CD4-positive, alpha-beta T cell treated with Interleukin-12 subunit alpha and Interleukin-12 subunit beta, for 1 hour (primary cell): ENCODE measurements at regions not wholly inside any gene's neighbourhood (a gene's known extent, or its start where the extent isn't known, plus 50 kb on each side); places are given as distances from the start of the nearest gene placed in this dataset.

Source experiments
- DNase-seq: peaks from one replicate; pipeline ENCODE4 v3.0.0-alpha.2; 2020

DNA sequence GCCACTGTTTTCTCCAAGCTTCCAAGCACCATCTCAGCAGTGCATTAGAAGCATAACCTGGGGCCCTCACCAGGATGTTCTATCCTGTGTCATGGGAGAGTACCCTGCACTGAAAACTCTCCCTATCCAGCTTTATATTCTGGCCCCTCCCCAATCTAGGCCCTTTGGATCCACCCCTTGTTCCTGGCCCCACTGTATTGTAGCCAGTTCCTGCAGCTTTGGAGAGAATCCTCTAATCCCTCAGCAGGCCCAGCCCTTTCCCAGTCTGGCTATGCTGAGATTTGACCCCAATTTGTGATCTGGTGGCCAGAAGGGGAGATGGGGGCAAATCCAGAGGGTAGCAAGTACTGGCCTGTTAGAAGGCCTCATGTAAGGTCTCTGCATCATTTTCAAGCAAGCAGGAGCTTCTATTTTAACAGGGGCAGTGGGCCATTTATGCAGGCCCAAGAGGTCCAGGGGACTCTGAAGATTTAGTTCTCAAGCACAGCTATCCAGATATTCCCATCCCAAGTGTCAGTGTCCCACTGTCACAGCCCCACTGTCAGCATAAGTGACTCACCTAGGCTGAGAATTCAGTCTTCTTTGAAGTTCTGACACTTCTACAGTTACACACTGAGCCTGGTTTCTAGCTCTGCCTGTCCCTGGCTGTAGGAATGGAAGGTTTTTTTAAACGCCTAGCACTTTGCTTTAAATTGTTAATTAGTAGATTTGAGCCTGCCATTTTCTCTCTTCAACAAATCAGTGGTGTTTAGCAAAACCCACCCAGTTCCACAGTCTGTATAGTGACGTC lies 589.5 kb upstream of the CADM1 start:
- DNase-seq: no peak

DNA sequence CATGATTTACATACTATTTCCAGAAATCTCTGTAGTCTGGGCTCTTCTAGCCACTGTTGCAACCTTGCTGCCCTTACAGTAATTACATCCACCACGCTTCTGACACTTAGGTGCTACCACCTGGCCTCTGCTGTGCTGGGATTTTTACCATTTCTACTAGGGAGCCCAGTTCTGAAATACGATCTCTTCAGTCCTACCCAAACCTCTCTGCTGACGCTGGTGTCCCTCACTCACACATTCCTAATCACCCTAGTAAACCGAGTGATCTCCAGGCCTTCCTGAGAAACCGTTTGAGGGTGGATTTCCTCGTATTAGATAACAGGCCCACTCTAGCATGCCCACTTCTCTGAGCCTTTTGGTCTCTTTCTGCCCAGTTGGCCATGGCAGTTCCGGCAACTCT lies 588.9 kb upstream of the CADM1 start:
- DNase-seq: no peak

DNA sequence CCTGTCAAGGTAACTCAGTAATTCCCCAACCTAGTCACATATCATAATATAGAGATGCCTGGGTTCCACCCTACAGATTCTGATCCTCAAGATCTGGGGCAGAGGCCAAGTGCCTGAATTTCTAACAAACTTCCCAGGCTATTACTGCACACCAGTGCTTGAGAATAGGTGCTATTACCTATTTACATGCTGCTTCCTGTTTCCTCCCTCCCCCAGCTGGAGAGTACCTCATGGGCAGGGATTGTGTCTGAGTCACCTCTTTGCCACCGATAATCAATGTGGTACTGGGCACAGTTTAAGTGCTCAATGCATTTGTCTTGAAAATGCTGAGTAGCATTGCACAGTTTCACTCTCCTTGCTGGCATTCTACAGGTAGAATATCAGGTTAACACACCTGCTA lies 582.2 kb upstream of the CADM1 start:
- no peak for DNase-seq

DNA sequence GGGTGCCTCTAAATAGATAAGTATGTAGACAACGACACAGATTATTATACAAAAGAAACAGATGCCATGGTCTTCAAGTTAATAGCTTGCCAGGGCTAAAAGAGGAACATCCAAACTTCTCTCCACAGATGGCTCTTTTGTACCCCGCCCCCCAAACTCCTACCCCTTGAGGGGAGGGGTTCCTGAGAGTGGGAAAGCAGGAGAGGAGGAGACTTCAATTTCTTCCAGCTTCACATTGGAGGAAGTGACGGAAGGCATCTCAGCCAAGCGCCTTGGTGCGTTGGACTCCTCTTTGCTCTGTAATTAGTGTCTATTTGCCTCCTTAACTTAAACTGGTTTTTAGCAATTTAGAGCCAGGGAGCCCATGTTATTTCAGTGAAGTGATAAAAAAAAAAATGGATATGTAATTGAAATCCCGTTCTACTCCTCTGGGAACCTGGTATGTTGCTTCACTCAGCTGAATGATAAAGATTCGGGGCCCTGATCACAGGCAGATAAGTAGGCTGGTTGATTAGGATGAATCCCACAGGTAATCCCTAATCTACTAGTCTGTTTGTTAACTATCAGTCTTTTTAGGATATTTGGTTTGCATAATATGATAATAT lies 580.9 kb upstream of the CADM1 start:
- no peak for DNase-seq

- DNase-seq: no peak
Measured at GRCh38 chr11:116084511-116084910, 580.3 kb upstream of the CADM1 start.

GRCh38 chr11:116082256-116082655 lies 578.0 kb upstream of the CADM1 start:
- DNase-seq: no peak

GRCh38 chr11:116079580-116079979 lies 575.4 kb upstream of the CADM1 start:
- no peak for DNase-seq

DNA sequence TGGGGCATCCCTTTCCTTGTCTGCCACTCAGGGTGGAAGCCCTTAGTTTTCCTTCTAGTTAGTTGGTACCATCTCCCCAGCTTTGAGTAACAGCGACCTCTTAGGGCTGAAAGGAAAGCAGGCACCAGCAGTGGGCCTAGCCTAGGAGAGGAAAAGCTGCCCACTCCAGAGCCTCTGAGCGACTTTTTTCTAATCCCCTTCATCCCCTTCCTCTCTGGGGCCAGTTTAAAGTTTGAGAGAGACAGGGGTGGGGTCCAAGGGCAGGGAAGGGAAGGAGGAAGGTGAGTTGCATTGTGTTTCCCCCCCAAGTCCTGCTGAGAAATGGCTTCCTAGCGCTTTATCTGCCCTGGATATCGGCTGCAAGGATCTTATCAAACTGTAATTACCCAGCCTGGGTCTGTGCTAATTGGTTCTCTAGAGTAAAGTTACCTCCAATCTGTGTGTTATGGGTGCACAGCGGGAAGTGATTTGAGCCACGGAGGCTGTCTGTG lies 573.9 kb upstream of the CADM1 start:
- DNase-seq: no peak

- DNase-seq: no peak
Measured at GRCh38 chr11:116077092-116077491, 572.9 kb upstream of the CADM1 start.

DNA sequence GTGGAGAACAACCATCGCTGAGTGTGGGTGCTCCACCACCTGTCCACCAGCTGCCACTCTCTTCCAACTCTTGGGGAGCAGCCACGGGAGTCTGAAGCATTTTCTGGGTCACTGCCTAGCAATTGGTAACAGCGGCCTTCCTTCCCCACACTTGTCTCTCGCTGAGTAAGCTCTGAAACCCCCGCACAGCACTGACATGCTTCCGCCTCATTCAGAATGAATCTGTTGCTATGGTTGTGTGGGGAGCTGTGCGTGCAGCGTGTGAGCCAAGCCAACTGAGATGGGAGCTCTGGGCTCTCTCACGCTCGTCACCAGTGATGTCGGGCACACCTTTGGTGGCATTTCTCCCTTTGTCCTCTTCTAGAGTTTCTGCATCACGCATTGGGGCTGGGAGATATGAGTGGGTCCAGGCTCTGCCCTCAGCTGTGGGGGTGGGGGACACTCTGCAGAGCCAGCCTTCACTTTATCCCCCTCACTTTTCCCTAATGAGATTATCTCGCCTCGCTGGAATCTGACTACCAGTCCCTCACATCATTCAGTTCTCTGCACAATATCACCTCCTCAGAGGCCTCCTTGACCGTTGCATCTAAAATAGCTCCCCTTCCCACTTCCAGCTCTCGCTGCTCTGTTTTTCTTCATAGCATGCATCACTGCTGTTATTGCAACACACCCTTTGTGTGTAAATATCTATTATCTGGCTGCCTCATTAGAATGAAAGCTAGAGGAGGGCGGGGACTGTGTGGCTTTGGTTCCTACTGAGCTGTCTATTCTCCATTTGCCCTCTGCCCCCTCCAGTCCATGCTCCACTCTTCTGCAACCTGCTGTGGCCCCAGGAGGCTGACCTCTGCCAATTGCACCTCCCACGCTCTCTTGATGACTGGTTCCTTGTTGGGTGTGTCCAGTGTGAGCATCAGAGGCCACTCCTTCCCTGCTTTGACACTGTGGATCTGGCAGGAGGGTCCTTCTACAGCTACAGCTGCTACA lies 569.9 kb upstream of the CADM1 start:
- no peak for DNase-seq

DNA sequence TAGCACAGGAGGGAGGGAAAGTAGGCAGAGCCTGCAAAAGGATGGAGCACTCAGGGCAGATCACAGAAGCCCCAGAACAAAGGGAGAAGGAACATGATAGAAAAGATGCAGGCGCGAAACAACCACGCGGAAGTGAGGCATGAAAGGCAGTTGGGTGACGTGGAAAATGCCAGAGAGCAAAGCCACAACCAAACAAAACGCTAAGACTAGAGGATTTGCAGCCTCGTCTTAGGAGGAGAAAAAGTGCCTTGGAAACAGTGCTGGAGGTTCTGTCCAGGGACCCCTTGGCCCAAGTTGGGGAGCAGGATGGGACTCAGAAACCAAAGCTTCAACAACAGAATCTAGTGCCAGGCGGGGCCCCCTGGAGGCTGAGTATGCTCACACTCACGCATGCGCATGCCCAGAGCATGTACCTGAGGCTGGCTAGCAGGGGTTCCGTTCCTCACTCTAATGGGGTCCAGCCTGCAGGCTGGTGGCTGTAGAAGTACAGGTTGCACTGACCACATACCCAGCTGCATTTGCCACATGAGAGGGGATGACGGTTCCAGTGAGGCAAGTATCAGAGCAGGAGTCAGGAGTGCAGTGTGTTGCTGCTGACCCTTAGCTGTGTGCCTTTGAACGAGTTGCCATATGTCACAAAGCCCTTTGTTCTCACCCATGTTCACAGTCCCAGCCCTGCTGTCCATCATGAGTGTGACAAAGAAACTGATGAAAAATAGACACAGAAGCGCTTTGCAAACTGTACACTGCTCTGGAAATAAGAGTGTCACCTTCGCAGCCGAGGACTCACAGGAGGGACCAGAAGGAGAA lies 568.6 kb upstream of the CADM1 start:
- no peak for DNase-seq

- no peak for DNase-seq
Measured at GRCh38 chr11:116072133-116072532, 567.9 kb upstream of the CADM1 start.

DNA sequence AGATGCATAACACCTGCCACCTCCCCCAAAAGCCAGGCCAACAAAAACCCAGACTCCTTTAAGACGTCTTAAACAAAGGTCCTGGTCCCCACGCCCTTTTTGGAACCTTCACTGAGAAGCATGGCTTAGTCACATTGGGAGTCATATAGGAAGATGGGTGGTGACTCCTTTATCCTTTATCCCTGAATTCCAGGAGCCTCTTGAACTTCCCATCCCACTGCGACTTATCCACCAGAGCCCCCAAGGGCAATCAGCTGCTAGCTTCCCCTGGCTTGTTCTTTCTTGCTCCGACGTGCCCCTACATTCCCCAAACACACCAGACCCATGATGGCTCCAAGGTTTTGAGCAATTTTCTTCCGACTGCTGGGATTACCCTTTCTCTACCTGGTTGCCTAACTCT lies 567.0 kb upstream of the CADM1 start:
- DNase-seq: no peak

GRCh38 chr11:116070520-116070919 lies 566.3 kb upstream of the CADM1 start:
- no peak for DNase-seq

GRCh38 chr11:116066777-116067176 lies 562.6 kb upstream of the CADM1 start:
- no peak for DNase-seq

DNA sequence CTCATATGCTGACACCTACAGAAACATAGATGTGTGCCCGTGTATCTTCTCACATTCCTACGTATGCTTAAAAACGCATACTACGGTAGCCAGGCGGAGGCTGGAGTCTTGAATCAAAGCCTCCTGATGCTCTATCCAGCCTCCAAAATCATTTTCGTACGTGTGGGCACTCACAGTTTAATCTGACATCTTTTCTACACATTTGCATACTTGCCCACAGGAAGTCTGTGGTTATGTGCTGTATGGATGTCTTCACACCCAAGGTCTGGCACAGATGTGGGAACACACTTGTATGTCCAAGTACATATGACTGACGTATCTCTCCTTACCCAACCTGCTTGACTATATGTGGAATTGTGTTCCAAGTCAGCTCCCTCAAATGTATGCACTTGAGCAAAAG lies 561.8 kb upstream of the CADM1 start:
- DNase-seq: no peak

DNA sequence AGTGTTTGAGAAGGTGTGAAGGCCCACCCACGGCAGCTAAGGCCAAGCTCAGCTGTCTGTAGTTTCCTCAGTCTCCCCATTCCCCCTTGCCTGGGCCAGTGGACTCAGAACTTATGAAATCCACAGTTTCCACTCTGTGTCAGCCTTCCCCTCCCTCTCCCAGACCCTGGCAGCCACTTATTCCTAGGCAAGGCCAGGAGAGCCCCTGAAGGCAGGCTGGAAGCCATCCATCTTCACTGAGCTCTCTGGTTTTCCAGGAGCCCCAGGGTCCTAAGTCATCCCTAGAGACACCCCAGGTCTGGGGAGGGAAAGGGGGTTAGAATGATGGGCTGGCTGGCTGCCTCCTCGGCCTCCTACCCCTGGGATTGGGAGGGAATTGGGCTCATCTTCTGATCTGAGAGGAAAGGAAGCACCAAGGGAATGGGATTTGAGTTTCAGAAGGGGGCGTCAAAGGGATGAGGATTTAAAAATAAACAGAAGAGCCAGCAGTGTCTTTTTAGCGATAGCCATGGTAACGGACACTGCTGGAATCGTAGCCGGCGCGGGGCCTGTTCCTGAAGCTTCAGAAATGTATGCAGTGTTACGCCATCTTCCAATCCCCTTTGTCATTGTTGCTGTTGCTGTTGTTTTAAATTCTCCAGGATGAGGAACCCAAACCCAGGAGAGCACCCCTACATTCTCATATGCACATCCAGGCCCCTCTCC lies 561.1 kb upstream of the CADM1 start:
- DNase-seq: no peak

DNA sequence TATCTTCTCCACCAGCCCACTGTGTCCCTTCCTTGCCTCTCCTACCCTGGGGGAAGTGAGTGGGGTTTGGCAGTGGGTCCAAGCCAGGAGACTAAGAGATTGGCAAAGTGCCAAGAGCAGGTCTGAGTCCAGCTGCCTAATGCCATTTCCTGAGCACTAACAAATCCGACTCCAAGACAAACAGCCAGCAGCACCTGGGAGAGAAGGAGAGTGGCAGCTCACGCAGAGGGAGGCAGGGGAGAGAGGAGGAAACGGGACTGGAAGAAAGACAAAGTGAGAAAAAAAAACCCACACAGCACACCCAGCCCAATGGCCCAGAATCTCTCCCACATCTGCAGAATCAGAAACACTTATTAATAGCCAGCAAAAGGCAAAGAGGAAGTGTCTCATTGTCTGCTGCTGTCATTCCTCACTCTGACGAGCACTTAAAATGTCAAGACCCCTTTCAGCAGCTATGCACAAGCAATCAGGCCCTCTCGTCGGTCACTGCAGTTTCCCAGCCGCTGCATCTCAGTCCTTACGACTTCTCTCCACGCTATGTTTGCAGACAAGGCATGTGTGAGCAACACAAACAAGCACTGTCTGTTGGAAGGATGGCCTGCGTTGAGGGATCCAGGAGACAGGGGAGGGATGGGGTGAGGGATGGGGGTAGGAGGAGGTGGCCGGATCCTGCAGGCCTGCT lies 558.4 kb upstream of the CADM1 start:
- DNase-seq: no peak

GRCh38 chr11:116062129-116062489 lies 557.9 kb upstream of the CADM1 start:
- DNase-seq: no peak

- no peak for DNase-seq
Measured at GRCh38 chr11:116061322-116061721, 557.1 kb upstream of the CADM1 start.

- no peak for DNase-seq
Measured at GRCh38 chr11:116059919-116060318, 555.7 kb upstream of the CADM1 start.
